ENCODE measurements at regions not wholly inside any gene's neighbourhood (a gene's known extent, or its start where the extent isn't known, plus 50 kb on each side); places are given as distances from the start of the nearest gene placed in this dataset.

- no peak for DNase-seq (ENCODE audit: low read depth)
Observed at GRCh38 chr11:134764367-134764766, 352.3 kb upstream of the B3GAT1 start.

GRCh38 chr11:134763030-134763388 is 351.0 kb upstream of the B3GAT1 start:
- DNase-seq (ENCODE audit: low read depth): no peak

GRCh38 chr11:134762248-134763029 is 350.4 kb upstream of the B3GAT1 start:
- DNase-seq (ENCODE audit: low read depth): no peak

- DNase-seq (ENCODE audit: low read depth): no peak
Observed at GRCh38 chr11:134761926-134762247, 349.8 kb upstream of the B3GAT1 start.

GRCh38 chr11:134761386-134761785 is 349.3 kb upstream of the B3GAT1 start:
- no peak for DNase-seq (ENCODE audit: low read depth)

GRCh38 chr11:134760957-134761356 is 348.9 kb upstream of the B3GAT1 start:
- DNase-seq (ENCODE audit: low read depth): no peak

GRCh38 chr11:134760299-134760698 is 348.3 kb upstream of the B3GAT1 start:
- no peak for DNase-seq (ENCODE audit: low read depth)

GRCh38 chr11:134759855-134760254 is 347.8 kb upstream of the B3GAT1 start:
- DNase-seq (ENCODE audit: low read depth): no peak

GRCh38 chr11:134759274-134759673 is 347.2 kb upstream of the B3GAT1 start:
- no peak for DNase-seq (ENCODE audit: low read depth)

GRCh38 chr11:134758342-134758931 is 346.4 kb upstream of the B3GAT1 start:
- DNase-seq (ENCODE audit: low read depth): no peak

GRCh38 chr11:134757633-134758032 is 345.6 kb upstream of the B3GAT1 start:
- no peak for DNase-seq (ENCODE audit: low read depth)

- DNase-seq (ENCODE audit: low read depth): no peak
Observed at GRCh38 chr11:134756811-134757540, 344.9 kb upstream of the B3GAT1 start.

- DNase-seq (ENCODE audit: low read depth): no peak
Observed at GRCh38 chr11:134755535-134755934, 343.5 kb upstream of the B3GAT1 start.

GRCh38 chr11:134754521-134755198 is 342.6 kb upstream of the B3GAT1 start:
- no peak for DNase-seq (ENCODE audit: low read depth)

GRCh38 chr11:134753771-134754520 is 341.9 kb upstream of the B3GAT1 start:
- DNase-seq (ENCODE audit: low read depth): no peak

- DNase-seq (ENCODE audit: low read depth): no peak
Observed at GRCh38 chr11:134752964-134753770, 341.1 kb upstream of the B3GAT1 start.

GRCh38 chr11:134752526-134752925 is 340.5 kb upstream of the B3GAT1 start:
- no peak for DNase-seq (ENCODE audit: low read depth)

- DNase-seq (ENCODE audit: low read depth): no peak
Observed at GRCh38 chr11:134751766-134752165, 339.7 kb upstream of the B3GAT1 start.

- no peak for DNase-seq (ENCODE audit: low read depth)
Observed at GRCh38 chr11:134751031-134751585, 339.1 kb upstream of the B3GAT1 start.

- DNase-seq (ENCODE audit: low read depth): no peak
Observed at GRCh38 chr11:134750619-134751018, 338.6 kb upstream of the B3GAT1 start.

Data from forelimb muscle (tissue), 1 donor.